Natural killer cell (primary cell): ENCODE measurements at regions not wholly inside any gene's neighbourhood (a gene's known extent, or its start where the extent isn't known, plus 50 kb on each side); places are given as distances from the start of the nearest gene placed in this dataset.
"Not testable (repeated sequence)": the region's sequence is repeated elsewhere in the genome, so short reads cannot be mapped to it uniquely, and the experiment has no call there.

ENCODE experiments used
- ATAC-seq, 3 donors: fragments of 150-1000 bp in 2 of 3; fragments of 200-7000 bp in 1 of 3; cut with Tn5 transposase; 1 replicate in 1 of 3; 2 replicates in 2 of 3; pipeline ENCODE4 v1.10.0; 2021; ENCODE audit warnings: mild to moderate bottlenecking in 2 of 3, moderate library complexity in 2 of 3
- DNase-seq, 2 donors: peaks; one replicate each; pipeline versions ENCODE4 v3.0.0 to v3.0.0-alpha.2; 2013 to 2021; ENCODE audit warnings: mixed read lengths in 1 of 2
- H3K27ac ChIP-seq: one replicate; pipeline ENCODE4 v1.5.1; 2013; ENCODE audit warnings: mild to moderate bottlenecking, low read length
- H3K27me3 ChIP-seq: one replicate; pipeline ENCODE4 v1.6.1; 2013; ENCODE audit warnings: low read length; ENCODE audit not compliant: control insufficient read depth, insufficient read depth
- H3K36me3 ChIP-seq: one replicate; pipeline ENCODE4 v1.6.1; 2013; ENCODE audit warnings: low read length; ENCODE audit not compliant: control insufficient read depth, insufficient read depth
- H3K4me1 ChIP-seq: one replicate; pipeline ENCODE4 v1.6.1; 2013; ENCODE audit warnings: low read length; ENCODE audit not compliant: control insufficient read depth, insufficient read depth
- H3K4me3 ChIP-seq: one replicate; pipeline ENCODE4 v1.5.1; 2013; ENCODE audit warnings: low read length
- H3K9me3 ChIP-seq: one replicate; pipeline ENCODE4 v1.6.1; 2013; ENCODE audit warnings: low read length; ENCODE audit not compliant: control insufficient read depth, insufficient read depth
- H3K27ac Mint-ChIP-seq, 2 donors: one replicate each; pipeline ENCODE4 v1.8.0; 2022; ENCODE audit warnings: mild to moderate bottlenecking in 2 of 2, mixed read lengths in 2 of 2, moderate library complexity in 1 of 2
- H3K27me3 Mint-ChIP-seq, 2 donors: one replicate each; pipeline ENCODE4 v1.8.0; 2022; ENCODE audit warnings: low read depth in 2 of 2, mixed read lengths in 2 of 2
- H3K36me3 Mint-ChIP-seq: one replicate; pipeline ENCODE4 v1.8.0; 2022; ENCODE audit warnings: mixed read lengths
- H3K4me1 Mint-ChIP-seq, 2 donors: one replicate each; pipeline ENCODE4 v1.8.0; 2022; ENCODE audit warnings: mixed read lengths in 2 of 2
- H3K4me3 Mint-ChIP-seq: one replicate; pipeline ENCODE4 v1.8.0; 2022; ENCODE audit warnings: mild to moderate bottlenecking, moderate library complexity, mixed read lengths
- H3K9me3 Mint-ChIP-seq, 2 donors: one replicate each; pipeline ENCODE4 v1.8.0; 2022; ENCODE audit warnings: mixed read lengths in 2 of 2
- CTCF ChIP-seq: fragments of 200-600 bp; IDR thresholded peaks from one replicate; pipeline ENCODE4 v1.8.0; 2022; ENCODE audit warnings: antibody characterized with exemption
- WGBS: methylation state at CpG from one replicate; pipeline ENCODE4 v1.1.7; 2013; ENCODE audit warnings: missing lambda C conversion rate; ENCODE audit not compliant: insufficient coverage; 5-methylcytosine and 5-hydroxymethylcytosine counted together
- intact Hi-C: fragments of 100-400 bp; cut with micrococcal nuclease; formaldehyde crosslinking; loops from one replicate; pipeline ENCODE4 v1.14.2; 2022

GRCh38 chr11:22520521-22520920 lies 105.1 kb downstream of the FANCF start:
- Histone ChIP-seq H3K4me3 (no peak overlapping the region), H3K27ac (no peak overlapping the region), H3K4me1 (no peaks in the 10 kb centered on the region), H3K9me3 (no peaks in the 10 kb centered on the region), H3K36me3 (no peaks in the 10 kb centered on the region), H3K27me3 (no peaks in the 10 kb centered on the region)
- H3K4me1 Mint-ChIP-seq: no peaks in the 10 kb centered on the region
- H3K27me3 Mint-ChIP-seq: no peaks in the 10 kb centered on the region
- H3K9me3 Mint-ChIP-seq: no peaks in the 10 kb centered on the region
- H3K36me3 Mint-ChIP-seq: no peaks in the 10 kb centered on the region
- intact Hi-C loops: no loop called here
- DNase-seq (no peak), ATAC-seq (no peak)
- TF ChIP-seq CTCF: no peak
- no peak overlapping the region for H3K27ac Mint-ChIP-seq
- H3K4me3 Mint-ChIP-seq: no peak overlapping the region

GRCh38 chr11:22518344-22518743 lies 107.3 kb downstream of the FANCF start:
- DNase-seq, H3K27ac ChIP-seq, ATAC-seq, H3K36me3 Mint-ChIP-seq, H3K27me3 ChIP-seq, H3K4me3 Mint-ChIP-seq, H3K27ac Mint-ChIP-seq, H3K4me3 ChIP-seq, H3K4me1 ChIP-seq, H3K27me3 Mint-ChIP-seq, H3K9me3 Mint-ChIP-seq, H3K9me3 ChIP-seq, H3K4me1 Mint-ChIP-seq, H3K36me3 ChIP-seq, intact Hi-C loops: not testable (repeated sequence)
- 93% methylated on average over 2 of the region's 2 CpGs for WGBS

- H3K9me3 Mint-ChIP-seq: no peaks in the 10 kb centered on the region
- 88% methylated on average over 4 of the region's 5 CpGs for WGBS
- no peaks in the 10 kb centered on the region for H3K4me1 Mint-ChIP-seq
- ATAC-seq: no peak
- intact Hi-C loops: no loop called here
- H3K36me3 Mint-ChIP-seq: no peaks in the 10 kb centered on the region
- no peak for DNase-seq
- no peak overlapping the region for H3K4me3 Mint-ChIP-seq
- H3K27me3 ChIP-seq: no peaks in the 10 kb centered on the region
- no peak overlapping the region for H3K27ac ChIP-seq
- H3K4me1 ChIP-seq: no peaks in the 10 kb centered on the region
- no peak overlapping the region for H3K27ac Mint-ChIP-seq
- no peaks in the 10 kb centered on the region for H3K9me3 ChIP-seq
- no peak for TF ChIP-seq CTCF
- H3K27me3 Mint-ChIP-seq: no peaks in the 10 kb centered on the region
- no peak overlapping the region for H3K4me3 ChIP-seq
- H3K36me3 ChIP-seq: no peaks in the 10 kb centered on the region
Observed at GRCh38 chr11:22516111-22516510, 109.5 kb downstream of the FANCF start.

GRCh38 chr11:22512457-22512856 lies 113.2 kb downstream of the FANCF start:
- Mint-ChIP-seq H3K4me1 (no peaks in the 10 kb centered on the region), H3K27me3 (no peaks in the 10 kb centered on the region), H3K9me3 (peaks cover 0 to 2% of the 10 kb centered on the region in 2 donors), H3K27ac (no peak overlapping the region), H3K4me3 (no peak overlapping the region), H3K36me3 (no peaks in the 10 kb centered on the region)
- Histone ChIP-seq H3K36me3 (no peaks in the 10 kb centered on the region), H3K4me1 (no peaks in the 10 kb centered on the region), H3K9me3 (no peaks in the 10 kb centered on the region), H3K27ac (no peak overlapping the region), H3K27me3 (no peaks in the 10 kb centered on the region), H3K4me3 (no peak overlapping the region)
- ATAC-seq (no peak), DNase-seq (no peak)
- TF ChIP-seq CTCF: no peak
- WGBS: 80% methylated on average over 1 of the region's 1 CpG
- intact Hi-C loops: no loop called here
